ENCODE measurements at regions not wholly inside any gene's neighbourhood (a gene's known extent, or its start where the extent isn't known, plus 50 kb on each side); places are given as distances from the start of the nearest gene placed in this dataset.
"Not testable (repeated sequence)": the region's sequence is repeated elsewhere in the genome, so short reads cannot be mapped to it uniquely, and the experiment has no call there.

DNA sequence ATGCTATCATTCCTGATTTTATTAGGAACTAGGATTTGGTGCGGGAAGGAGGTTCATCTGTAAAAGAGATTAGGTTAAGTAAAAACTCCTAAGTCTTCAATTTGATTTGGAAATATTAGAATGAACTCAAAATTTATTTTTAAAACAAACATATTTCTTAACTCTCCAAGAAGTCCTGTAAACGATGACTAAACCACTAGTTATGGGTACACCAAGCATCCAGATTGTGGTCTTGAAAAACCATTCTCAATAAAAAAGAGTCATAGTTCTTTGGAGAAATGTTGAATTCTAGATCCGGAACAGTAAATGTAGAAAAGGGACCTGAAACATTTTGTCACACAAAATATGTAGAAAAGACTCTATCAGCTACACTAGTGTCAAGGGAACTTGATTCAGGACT lies 116.9 kb downstream of the ARHGAP11B start:
- DNase-seq (ENCODE audit: low read depth); H3K4me3 ChIP-seq (ENCODE audit: low read depth, low read length): not testable (repeated sequence)

DNA sequence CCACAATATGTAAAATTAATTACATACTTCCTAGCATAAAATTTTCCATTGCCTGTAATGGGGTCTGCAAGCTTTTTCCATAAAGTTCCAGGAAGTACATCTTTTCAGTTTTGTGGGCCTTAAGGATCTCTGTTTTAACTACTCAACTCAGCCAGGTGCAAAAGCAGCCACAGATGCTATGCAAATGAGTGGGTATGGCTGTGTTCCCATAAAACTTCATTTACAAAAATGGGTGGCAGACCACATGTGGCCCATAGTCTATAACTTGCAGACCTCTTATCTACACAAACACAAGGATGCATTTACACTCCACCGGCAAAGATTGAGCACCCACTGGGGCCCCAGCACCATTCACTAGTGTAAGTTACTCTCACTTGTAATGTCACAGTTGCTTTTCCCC lies 123.1 kb downstream of the ARHGAP11B start:
- H3K4me3 ChIP-seq (ENCODE audit: low read depth, low read length); DNase-seq (ENCODE audit: low read depth): not testable (repeated sequence)

DNA sequence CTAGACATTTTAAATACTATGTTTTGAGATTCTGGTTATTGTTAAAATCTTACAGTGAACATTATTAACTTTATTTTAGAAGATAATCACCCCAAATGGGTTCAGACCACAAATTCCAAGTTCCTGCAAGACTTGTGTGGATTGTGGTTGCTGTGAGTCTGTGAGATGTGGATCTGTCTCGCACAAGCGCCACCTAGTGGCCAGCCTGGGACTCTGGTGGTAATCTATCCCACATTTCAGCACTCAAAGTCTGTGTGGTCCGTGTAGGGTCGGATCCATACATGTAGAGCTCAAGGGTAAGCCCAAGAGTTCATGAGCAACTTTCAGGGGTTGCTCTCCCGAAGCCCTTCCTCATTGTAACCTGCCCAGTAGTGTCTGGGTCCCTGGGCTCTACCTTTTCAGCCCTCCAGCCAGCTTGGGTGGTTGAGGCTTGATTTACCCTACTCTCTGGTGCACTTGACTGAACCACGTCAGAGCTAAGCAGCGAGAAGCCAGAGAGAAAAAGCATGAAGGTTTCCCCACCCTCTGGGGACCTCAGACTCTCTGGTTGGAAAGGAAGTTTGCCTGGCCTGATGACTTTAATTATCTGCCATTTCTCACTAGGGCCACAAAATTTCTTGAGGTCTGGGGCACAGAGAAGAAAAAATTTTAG lies 129.2 kb downstream of the ARHGAP11B start:
- not testable (repeated sequence) for DNase-seq (ENCODE audit: low read depth); H3K4me3 ChIP-seq (ENCODE audit: low read depth, low read length)
- TF ChIP-seq, protein P1, sequence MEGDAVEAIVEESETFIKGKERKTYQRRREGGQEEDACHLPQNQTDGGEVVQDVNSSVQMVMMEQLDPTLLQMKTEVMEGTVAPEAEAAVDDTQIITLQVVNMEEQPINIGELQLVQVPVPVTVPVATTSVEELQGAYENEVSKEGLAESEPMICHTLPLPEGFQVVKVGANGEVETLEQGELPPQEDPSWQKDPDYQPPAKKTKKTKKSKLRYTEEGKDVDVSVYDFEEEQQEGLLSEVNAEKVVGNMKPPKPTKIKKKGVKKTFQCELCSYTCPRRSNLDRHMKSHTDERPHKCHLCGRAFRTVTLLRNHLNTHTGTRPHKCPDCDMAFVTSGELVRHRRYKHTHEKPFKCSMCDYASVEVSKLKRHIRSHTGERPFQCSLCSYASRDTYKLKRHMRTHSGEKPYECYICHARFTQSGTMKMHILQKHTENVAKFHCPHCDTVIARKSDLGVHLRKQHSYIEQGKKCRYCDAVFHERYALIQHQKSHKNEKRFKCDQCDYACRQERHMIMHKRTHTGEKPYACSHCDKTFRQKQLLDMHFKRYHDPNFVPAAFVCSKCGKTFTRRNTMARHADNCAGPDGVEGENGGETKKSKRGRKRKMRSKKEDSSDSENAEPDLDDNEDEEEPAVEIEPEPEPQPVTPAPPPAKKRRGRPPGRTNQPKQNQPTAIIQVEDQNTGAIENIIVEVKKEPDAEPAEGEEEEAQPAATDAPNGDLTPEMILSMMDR (IDR thresholded peaks at IDR 0.05; ENCODE audit: insufficient read depth, low read length): peak; percentile 45

DNA sequence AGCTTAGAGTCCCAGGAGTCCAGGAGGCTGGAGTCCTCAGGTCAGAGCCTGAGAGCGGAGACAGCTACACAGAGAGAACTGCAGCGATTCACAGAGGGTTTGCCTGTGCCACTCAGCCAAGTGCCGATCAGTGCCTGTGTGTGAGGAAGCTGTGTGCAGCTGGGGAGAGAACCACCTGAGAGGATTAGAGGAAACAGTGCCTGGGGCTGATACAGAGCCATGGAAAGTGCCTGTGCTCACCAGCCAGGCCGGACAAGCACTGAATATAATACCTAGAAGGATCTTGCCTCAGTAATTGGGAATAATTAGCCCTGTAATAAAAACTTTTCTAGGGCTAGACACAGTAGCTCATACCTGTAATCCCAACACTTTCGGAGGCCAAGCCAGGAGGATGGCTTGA lies 134.7 kb downstream of the ARHGAP11B start:
- not testable (repeated sequence) for H3K4me3 ChIP-seq (ENCODE audit: low read depth, low read length); DNase-seq (ENCODE audit: low read depth)

DNA sequence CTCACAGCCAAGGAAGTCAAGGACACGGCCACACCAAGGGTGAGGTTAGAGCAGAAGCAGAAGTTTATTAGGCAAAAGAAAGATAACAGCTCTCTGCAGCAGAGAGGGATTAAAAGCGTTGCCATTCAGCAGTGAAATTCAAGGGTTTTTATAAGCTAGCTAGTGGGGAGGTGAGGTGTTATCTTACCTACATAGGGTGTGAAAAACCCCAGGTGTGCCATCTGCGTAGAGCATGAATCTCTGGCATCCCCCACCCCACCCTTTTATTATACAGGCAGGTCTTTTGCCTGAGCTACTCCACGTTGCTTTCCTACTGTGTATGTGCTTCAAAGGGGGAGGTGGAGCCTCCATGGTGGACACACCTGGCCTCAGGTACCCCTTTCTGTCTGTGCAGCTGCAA lies 135.4 kb downstream of the ARHGAP11B start:
- not testable (repeated sequence) for H3K4me3 ChIP-seq (ENCODE audit: low read depth, low read length); DNase-seq (ENCODE audit: low read depth)

DNA sequence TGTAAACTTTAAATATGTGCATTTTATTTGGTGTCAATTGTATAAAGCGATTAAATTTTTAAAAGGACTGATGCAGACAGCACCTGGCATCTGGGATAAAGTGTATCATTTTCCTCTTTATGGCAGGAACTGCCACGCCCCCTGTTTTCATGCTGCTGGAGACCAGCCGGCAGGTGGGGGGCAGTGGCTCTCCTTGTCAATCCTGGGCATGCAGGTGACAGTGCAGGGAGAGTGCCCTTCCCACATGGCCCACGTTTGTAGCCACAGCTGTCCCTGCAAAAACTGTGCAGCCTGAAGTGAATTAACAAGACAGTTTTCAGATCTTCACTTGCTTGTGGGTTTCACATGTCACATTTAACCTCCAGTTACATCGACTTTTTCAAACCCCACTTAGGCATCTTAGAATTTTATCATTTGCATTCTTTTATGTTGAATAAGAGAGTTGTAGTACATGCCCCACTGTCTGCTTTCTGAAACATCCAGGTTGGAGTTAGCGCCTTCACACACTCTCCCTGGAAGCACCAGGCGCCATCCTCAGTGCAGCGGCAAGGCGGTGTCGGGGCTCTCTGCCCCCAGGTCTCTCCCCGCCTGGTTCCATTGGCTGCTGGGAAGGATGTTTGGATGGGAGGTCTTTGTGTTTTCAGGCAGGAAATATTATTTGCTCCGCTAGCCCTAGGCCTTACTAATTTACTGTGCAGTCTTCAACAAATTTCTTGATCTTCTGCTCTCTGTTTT lies 134.2 kb upstream of the FAN1 start:
- DNase-seq (ENCODE audit: low read depth); H3K4me3 ChIP-seq (ENCODE audit: low read depth, low read length): not testable (repeated sequence)

DNA sequence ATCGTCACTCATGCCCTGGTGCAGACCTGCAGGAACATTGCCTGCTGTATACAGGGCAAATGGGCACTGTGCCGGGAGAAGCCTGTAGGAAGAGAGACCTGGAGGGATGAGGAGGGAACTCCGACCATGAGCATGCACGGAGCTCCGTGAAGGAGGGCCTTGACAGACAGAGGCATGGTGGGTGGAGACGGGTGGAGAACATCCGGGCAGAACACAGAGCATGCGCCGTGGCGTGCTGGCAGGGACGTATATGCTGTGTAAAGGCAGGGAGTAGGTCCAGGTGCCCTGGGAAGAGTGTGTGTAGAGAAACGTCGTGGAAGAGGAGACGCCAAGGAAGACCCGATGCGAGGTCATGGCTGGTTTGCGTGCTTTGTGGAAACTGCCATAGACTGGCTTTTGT lies 133.0 kb upstream of the FAN1 start:
- DNase-seq (ENCODE audit: low read depth): no peak
- no peak overlapping the region for H3K4me3 ChIP-seq (ENCODE audit: low read depth, low read length)
- TF ChIP-seq, protein P1 (IDR thresholded peaks at IDR 0.05; ENCODE audit: insufficient read depth, low read length): no peak

DNA sequence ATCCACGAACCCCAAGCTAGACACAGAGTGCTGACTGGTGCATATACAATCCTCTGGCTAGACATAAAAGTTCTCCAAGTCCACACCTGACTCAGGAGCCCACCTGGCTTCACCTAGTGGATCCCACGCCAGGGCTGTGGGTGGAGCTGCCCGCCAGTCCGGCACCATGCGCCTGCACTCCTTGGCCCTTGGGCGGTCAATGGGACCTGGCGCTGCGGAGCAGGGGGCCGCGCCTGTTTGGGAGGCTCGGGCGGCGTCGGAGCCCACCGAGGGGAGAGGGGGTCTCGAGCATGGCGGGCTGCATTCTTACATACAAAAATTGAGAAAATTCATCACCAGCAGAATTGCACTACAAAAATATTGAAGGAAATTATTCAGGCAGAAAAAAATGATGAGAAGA lies 120.7 kb upstream of the FAN1 start:
- no peak for DNase-seq (ENCODE audit: low read depth)
- TF ChIP-seq, protein P1 (IDR thresholded peaks at IDR 0.05; ENCODE audit: insufficient read depth, low read length): no peak
- H3K4me3 ChIP-seq (ENCODE audit: low read depth, low read length): no peak overlapping the region

DNA sequence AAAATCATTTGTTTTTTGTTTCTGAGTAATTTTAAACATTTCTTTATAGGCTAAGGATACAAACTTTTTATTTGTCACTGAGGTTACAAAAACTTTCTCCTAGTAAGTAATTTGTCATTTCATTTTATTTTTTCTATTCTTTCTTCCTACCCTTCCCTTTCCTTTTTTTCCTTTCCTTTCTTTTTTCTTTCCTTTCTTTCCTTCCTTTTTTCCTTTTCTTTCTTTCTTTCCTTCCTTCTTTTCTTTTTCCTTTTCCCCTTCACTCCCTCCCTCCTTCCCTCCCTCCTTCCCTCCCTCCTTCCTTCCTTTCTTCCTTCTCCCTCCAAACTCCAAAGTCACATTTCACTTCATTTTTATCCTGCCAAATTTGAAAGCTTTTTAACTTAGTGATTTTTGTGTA lies 115.1 kb upstream of the FAN1 start:
- no peak for DNase-seq (ENCODE audit: low read depth)
- H3K4me3 ChIP-seq (ENCODE audit: low read depth, low read length): no peak overlapping the region
- TF ChIP-seq, protein P1 (IDR thresholded peaks at IDR 0.05; ENCODE audit: insufficient read depth, low read length): no peak
